Adrenal gland (tissue), 9 donors: ENCODE measurements at regions not wholly inside any gene's neighbourhood (a gene's known extent, or its start where the extent isn't known, plus 50 kb on each side); places are given as distances from the start of the nearest gene placed in this dataset.
A peak's percentile ranks its signal among the peaks of the same experiment; 100 is the strongest.

Experiments
- DNase-seq, 7 donors: peaks; one replicate each; pipeline ENCODE4 v3.0.0-alpha.2; 2019 to 2020
- H3K27ac ChIP-seq, 5 donors: fragments of 200-600 bp; sonication (generic) in 4 of 5; 1 replicate in 3 of 5; 2 replicates in 2 of 5; pipeline versions ENCODE4 v1.5.1 to v1.8.0; 2016 to 2020; ENCODE audit warnings: mild to moderate bottlenecking in 1 of 5
- H3K27me3 ChIP-seq: fragments of 200-600 bp; 2 replicates; pipeline ENCODE4 v1.8.0; 2021
- H3K36me3 ChIP-seq, 2 donors: fragments of 200-600 bp; replicated peaks in 1 of 2; 1 replicate in 1 of 2; 2 replicates in 1 of 2; pipeline versions ENCODE4 v1.5.1 to v1.8.0; 2018 to 2022
- H3K4me1 ChIP-seq, 2 donors: fragments of 200-600 bp; replicated peaks in 1 of 2; 1 replicate in 1 of 2; 2 replicates in 1 of 2; pipeline versions ENCODE4 v1.5.1 to v1.8.0; 2018 to 2021
- H3K4me3 ChIP-seq, 4 donors: fragments of 200-600 bp; sonication (generic) in 3 of 4; one replicate each; pipeline ENCODE4 v1.5.1; 2016 to 2018
- H3K9me3 ChIP-seq, 3 donors: fragments of 200-600 bp; sonication (generic) in 1 of 3; replicated peaks in 1 of 3; 1 replicate in 2 of 3; 2 replicates in 1 of 3; pipeline versions ENCODE4 v1.5.1 to v1.8.0; 2016 to 2021
- POLR2A ChIP-seq, 2 donors: fragments of 450-650 bp; IDR thresholded peaks; one replicate each; pipeline ENCODE4 v1.6.1; 2017; ENCODE audit warnings: antibody characterized with exemption in 2 of 2, mild to moderate bottlenecking in 2 of 2, moderate library complexity in 1 of 2
- WGBS, 4 donors: extraction: QIAGEN DNeasy Blood & Tissue Kit in 2 of 4; methylation state at CpG; one replicate each; pipeline versions ENCODE4 v1.1.5 to v1.1.7; 2013 to 2017; 5-methylcytosine and 5-hydroxymethylcytosine counted together
- intact Hi-C, 2 donors: fragments of 100-400 bp; cut with DNase I; formaldehyde crosslinking; loops; one replicate each; pipeline versions ENCODE4 v1.14.1 to v1.15.0; 2022 to 2023
- TF ChIP-seq, protein P1 (sequence below), 6 experiments: fragments of 450-650 bp in 4 of 6; fragments of 200-600 bp in 2 of 6; sonication (generic) in 1 of 6; IDR thresholded peaks; 1 replicate in 5 of 6; 2 replicates in 1 of 6; pipeline versions ENCODE4 v1.5.1 to v1.8.0; 2016 to 2021; ENCODE audit warnings: antibody characterized with exemption in 6 of 6, mild to moderate bottlenecking in 2 of 6, moderate library complexity in 1 of 6
- donor health status: healthy with polysubstance abuse.
- donor health status: Bipolar disorder and iron deficiency.
- donor health status: DM: yes; HTN: yes; CAD: no.
- donor health status: DM: no; HTN: no; CAD: no.
- donor health status: DM: no; HTN: no; CAD: no.

DNA sequence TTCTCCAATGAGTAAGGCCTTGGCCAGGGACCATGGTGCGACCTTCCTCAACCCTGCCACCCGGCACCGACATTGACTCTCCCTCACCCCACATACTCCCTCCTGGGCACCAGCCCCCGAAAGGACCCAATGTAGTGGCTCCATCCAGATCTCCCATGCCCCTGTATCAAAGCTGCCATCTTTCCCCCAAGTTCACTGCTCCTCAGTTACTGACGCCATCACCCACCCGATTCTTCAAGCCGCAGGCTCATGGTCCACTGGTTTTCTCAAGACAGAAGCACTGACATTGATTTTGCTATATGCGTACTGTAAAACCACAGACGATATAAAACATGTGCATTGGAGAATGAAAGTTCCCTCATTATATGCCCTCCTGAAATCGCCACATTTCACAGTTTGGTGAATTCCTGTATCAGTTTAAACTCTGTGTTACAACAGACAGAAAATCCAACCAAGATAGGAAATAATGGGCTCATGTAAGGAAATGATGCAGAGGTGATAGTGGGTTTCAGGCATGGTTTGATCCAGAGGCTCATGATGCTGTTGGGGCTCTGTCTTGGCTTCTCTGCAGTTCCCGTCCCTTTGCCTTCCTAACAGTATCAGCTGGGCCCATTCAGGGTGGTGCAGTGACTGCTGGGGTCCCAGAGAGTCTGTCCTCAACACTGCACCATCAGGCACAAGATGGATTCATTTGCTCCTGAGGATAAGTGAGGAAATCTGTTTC is 207.3 kb upstream of the IER5L start:
- Histone ChIP-seq H3K27ac (no peak overlapping the region), H3K27me3 (no peaks in the 10 kb centered on the region), H3K9me3 (no peaks in the 10 kb centered on the region), H3K4me3 (no peak overlapping the region), H3K4me1 (peaks cover 12 to 19% of the 10 kb centered on the region in 2 donors), H3K36me3 (no peaks in the 10 kb centered on the region)
- intact Hi-C loops = loop anchor here in 1 of 2 donors (10.0 kb wide), 1 partner anchor 229 kb away; no protein-coding TSS in a partner anchor
- DNase-seq = peak in 1 of 7 donors; percentile 13
- TF ChIP-seq, protein P1, sequence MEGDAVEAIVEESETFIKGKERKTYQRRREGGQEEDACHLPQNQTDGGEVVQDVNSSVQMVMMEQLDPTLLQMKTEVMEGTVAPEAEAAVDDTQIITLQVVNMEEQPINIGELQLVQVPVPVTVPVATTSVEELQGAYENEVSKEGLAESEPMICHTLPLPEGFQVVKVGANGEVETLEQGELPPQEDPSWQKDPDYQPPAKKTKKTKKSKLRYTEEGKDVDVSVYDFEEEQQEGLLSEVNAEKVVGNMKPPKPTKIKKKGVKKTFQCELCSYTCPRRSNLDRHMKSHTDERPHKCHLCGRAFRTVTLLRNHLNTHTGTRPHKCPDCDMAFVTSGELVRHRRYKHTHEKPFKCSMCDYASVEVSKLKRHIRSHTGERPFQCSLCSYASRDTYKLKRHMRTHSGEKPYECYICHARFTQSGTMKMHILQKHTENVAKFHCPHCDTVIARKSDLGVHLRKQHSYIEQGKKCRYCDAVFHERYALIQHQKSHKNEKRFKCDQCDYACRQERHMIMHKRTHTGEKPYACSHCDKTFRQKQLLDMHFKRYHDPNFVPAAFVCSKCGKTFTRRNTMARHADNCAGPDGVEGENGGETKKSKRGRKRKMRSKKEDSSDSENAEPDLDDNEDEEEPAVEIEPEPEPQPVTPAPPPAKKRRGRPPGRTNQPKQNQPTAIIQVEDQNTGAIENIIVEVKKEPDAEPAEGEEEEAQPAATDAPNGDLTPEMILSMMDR (IDR thresholded peaks at IDR 0.05) = no peak
- TF ChIP-seq POLR2A (IDR thresholded peaks at IDR 0.05) = no peak
- 80 to 86% (median 83%) methylated on average over 11 of the region's 11 CpGs for WGBS, 4 donors

DNA sequence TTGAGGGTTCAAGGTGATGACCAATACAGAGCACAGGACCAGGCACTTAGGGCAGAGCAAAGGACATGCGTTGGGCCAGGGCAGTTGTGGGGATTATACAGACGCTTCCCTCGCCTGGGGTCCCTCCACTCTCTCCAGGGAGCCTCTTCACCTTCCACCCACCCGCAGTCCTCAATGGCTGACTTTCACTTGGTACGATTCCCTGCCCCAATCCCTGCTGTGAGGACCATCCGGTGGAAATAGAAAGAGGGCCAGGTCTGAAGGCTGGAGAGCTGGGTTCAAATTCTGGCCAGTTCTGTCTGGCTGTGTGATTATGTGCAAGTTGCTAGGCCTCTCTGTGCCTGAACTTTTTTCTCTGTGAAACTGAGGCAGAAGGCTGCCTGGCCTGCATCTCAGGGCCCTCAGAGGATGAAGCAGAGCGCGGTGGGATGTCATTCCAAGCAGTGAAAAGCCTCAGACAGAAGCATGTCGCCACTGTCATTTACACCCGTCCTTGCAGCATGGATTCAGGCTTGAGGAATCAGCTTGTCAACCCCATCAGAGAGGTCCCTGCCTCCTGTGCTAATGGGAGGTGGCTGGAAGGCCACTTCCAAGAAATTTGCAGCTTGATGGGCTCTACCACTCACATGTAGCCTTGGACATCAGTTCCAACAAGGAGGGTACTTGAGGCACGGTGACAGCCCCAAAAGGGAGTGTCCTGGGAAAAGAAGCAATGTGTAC is 206.6 kb upstream of the IER5L start:
- peaks cover 12 to 19% of the 10 kb centered on the region in 2 donors for H3K4me1 ChIP-seq
- peak overlapping the region in 3 of 5 donors; percentile 87 to 98 (median 92) for H3K27ac ChIP-seq
- DNase-seq = peak in 1 of 7 donors; percentile 7
- WGBS, 4 donors = 95 to 97% (median 96%) methylated on average over 9 to 11 of the region's 11 CpGs
- H3K9me3 ChIP-seq = no peaks in the 10 kb centered on the region
- TF ChIP-seq, protein P1 (IDR thresholded peaks at IDR 0.05) = no peak
- no peak for TF ChIP-seq POLR2A (IDR thresholded peaks at IDR 0.05)
- H3K27me3 ChIP-seq = no peaks in the 10 kb centered on the region
- H3K36me3 ChIP-seq = no peaks in the 10 kb centered on the region
- intact Hi-C loops = loop anchor here in 1 of 2 donors (10.0 kb wide), 1 partner anchor 230 kb away; no protein-coding TSS in a partner anchor
- H3K4me3 ChIP-seq = no peak overlapping the region

DNA sequence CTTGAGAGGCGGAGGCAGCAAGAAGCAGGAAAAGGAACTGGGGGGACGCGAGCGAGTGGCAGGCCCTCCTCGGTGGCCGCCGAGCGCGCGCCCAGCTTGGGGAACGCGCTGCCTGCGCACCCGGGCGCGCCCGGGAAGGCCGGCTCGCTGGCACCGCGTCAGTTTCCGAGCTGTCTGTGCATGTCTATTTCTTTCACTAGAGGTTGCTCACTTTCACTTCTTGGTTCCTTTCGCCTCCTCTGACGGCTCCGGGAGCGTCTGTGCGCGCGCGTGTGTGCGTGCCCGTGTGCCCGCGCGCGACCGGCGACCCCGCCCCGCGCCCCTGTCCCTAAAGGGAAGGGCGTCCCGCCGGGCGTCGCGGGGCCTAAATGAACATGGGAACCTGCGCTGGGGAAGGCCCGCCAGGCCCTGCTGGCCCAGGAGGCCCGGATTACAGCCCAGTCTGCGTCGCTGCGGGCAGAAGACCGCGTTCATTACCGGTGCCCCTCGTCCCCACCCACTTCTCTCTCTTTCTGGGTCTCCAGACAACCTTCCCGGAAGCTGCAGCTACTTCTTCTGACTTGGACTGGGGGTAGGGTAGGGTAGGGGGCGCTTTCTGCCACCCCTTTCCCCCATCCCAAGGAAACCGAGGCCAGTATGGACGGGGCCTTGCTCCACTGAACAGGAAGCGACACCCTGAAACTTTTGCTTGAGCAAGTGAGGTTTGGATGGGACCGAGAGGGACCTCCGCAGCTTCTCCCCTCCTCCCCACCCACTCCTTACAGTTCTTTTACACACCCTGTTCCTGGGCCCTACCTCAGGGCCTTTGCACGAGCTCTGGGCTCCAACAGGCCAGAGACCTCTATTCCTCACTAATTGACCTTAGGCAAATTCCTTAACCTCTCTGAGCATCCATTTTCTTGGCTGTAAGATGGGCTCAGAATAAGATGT is 205.8 kb upstream of the IER5L start:
- peak; percentile 81 to 92 (median 81) for DNase-seq
- peak in 1 of 2 donors; percentile 54 for TF ChIP-seq POLR2A (IDR thresholded peaks at IDR 0.05)
- TF ChIP-seq, protein P1 (IDR thresholded peaks at IDR 0.05) = peak in 2 of 6 experiments; percentile 17 to 21
- intact Hi-C loops = loop anchor here in 1 of 2 donors (10.0 kb wide), 1 partner anchor 231 kb away; no protein-coding TSS in a partner anchor

More for the DNA sequence above, 205.8 kb upstream of the IER5L start:
- Histone ChIP-seq H3K9me3 (no peaks in the 10 kb centered on the region), H3K27me3 (no peaks in the 10 kb centered on the region), H3K36me3 (no peaks in the 10 kb centered on the region), H3K4me1 (peaks cover 12 to 19% of the 10 kb centered on the region in 2 donors), H3K27ac (peak overlapping the region; percentile 76 to 98 (median 88)), H3K4me3 (peak overlapping the region in 2 of 4 donors; percentile 30 to 46)
- WGBS, 4 donors = 12 to 19% (median 15%) methylated on average over 32 to 65 of the region's 65 CpGs
